Neural progenitor cell (in vitro differentiated cells): ENCODE measurements at regions not wholly inside any gene's neighbourhood (a gene's known extent, or its start where the extent isn't known, plus 50 kb on each side); places are given as distances from the start of the nearest gene placed in this dataset.

ENCODE experiments used
- DNase-seq: peaks from one replicate; pipeline ENCODE4 v3.0.0-alpha.2; 2016; ENCODE audit warnings: low spot score
- H2AFZ ChIP-seq: fragments of 200-600 bp; sonication (generic); replicated peaks from 2 replicates; pipeline ENCODE4 v1.6.1; 2016; ENCODE audit warnings: antibody characterized with exemption
- H3F3A ChIP-seq: fragments of 200-600 bp; sonication (generic); 2 replicates; pipeline ENCODE4 v1.6.1; 2016; ENCODE audit warnings: antibody characterized with exemption, low read depth
- H3K27ac ChIP-seq: fragments of 200-600 bp; sonication (generic); 2 replicates; pipeline ENCODE4 v1.5.1; 2016; ENCODE audit warnings: mild to moderate bottlenecking
- H3K27me3 ChIP-seq: fragments of 200-600 bp; sonication (generic); 2 replicates; pipeline ENCODE4 v1.6.1; 2016; ENCODE audit warnings: mild to moderate bottlenecking, moderate library complexity
- H3K36me3 ChIP-seq: fragments of 200-600 bp; sonication (generic); 2 replicates; pipeline ENCODE4 v1.5.1; 2016
- H3K4me1 ChIP-seq: fragments of 200-600 bp; sonication (generic); 2 replicates; pipeline ENCODE4 v1.6.1; 2016; ENCODE audit warnings: mixed run types
- H3K4me2 ChIP-seq: fragments of 200-600 bp; sonication (generic); 2 replicates; pipeline ENCODE4 v1.6.1; 2016
- H3K4me3 ChIP-seq: fragments of 200-600 bp; sonication (generic); 2 replicates; pipeline ENCODE4 v1.5.1; 2016
- H3K79me2 ChIP-seq: fragments of 200-600 bp; sonication (generic); 2 replicates; pipeline ENCODE4 v1.6.1; 2016; ENCODE audit warnings: low read depth
- H3K9ac ChIP-seq: fragments of 200-600 bp; sonication (generic); 2 replicates; pipeline ENCODE4 v1.6.1; 2016
- H3K9me3 ChIP-seq: fragments of 200-600 bp; sonication (generic); 2 replicates; pipeline ENCODE4 v1.5.1; 2016; ENCODE audit warnings: low read depth
- H4K20me1 ChIP-seq: fragments of 200-600 bp; sonication (generic); 2 replicates; pipeline ENCODE4 v1.6.1; 2016; ENCODE audit warnings: low read depth
- H3K27ac Mint-ChIP-seq: 3 replicates; pipeline ENCODE4 v1.8.0; 2021; ENCODE audit warnings: mixed read lengths
- H3K27me3 Mint-ChIP-seq: 2 replicates; pipeline ENCODE4 v1.8.0; 2022; ENCODE audit warnings: low read depth, mild to moderate bottlenecking, inconsistent platforms, moderate library complexity, mixed read lengths; ENCODE audit not compliant: insufficient read depth
- H3K36me3 Mint-ChIP-seq: 3 replicates; pipeline ENCODE4 v1.8.0; 2021; ENCODE audit warnings: mixed read lengths
- H3K4me1 Mint-ChIP-seq: 3 replicates; pipeline ENCODE4 v1.8.0; 2021; ENCODE audit warnings: mixed read lengths
- H3K4me3 Mint-ChIP-seq: 3 replicates; pipeline ENCODE4 v1.8.0; 2021; ENCODE audit warnings: mild to moderate bottlenecking, moderate library complexity, mixed read lengths
- H3K9me3 Mint-ChIP-seq: 3 replicates; pipeline ENCODE4 v1.8.0; 2020; ENCODE audit warnings: mixed read lengths
- CTCF ChIP-seq: fragments of 200-600 bp; sonication (generic); IDR thresholded peaks from 2 replicates; pipeline ENCODE4 v1.5.1; 2017; ENCODE audit warnings: antibody characterized with exemption, mild to moderate bottlenecking
- EZH2 ChIP-seq: fragments of 200-600 bp; sonication (generic); IDR thresholded peaks from 2 replicates; pipeline ENCODE4 v1.6.1; 2017; ENCODE audit warnings: antibody characterized with exemption, mild to moderate bottlenecking, moderate library complexity
- EZH2phosphoT487 ChIP-seq: fragments of 200-600 bp; sonication (generic); IDR thresholded peaks from 2 replicates; pipeline ENCODE4 v1.6.1; 2017; ENCODE audit warnings: antibody characterized with exemption

DNA sequence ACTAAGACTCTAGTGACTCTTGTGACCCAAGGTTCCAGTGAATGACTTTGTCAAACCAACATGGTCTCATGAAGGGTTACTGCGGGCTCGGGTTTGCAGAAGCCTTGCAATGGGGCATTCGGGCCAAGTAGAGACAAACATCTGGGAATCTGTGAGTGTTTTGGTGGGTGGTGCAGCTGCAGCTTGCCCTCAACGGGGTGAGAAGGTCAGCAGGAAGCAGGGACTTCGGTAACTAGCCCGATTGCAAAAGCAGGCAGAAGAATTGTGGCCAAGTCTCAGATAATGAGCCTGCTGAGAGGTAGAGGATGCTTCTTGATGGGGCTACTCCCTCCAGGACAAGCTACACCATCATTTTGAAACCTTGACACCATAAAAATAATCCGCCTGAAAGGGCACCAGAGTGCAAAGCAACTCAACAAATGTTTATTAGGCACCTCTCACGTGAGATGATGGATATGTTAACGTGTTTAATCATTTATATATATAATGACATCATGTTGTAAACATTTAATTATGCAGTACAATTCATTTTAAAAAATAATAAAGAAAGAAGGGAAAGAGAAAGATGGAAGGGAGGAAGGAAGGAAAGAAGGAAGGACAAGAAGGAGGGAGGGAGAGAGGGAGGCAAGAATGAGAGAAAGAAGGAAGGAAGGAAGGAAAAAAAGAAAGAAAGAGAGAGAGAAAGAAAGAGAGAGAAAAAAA, 263.9 kb upstream of the IGF1R start:
- H3K9me3 Mint-ChIP-seq = peaks cover 22% of the 10 kb centered on the region
- no peaks in the 10 kb centered on the region for H3K79me2 ChIP-seq
- H3F3A ChIP-seq = no peaks in the 10 kb centered on the region
- peaks cover 9% of the 10 kb centered on the region for H3K4me1 ChIP-seq
- TF ChIP-seq EZH2phosphoT487 = no peak
- TF ChIP-seq CTCF = no peak
- no peak for TF ChIP-seq EZH2
- no peak for DNase-seq
- no peak overlapping the region for H3K4me3 ChIP-seq
- H3K4me1 Mint-ChIP-seq = peaks cover 20% of the 10 kb centered on the region
- H3K9me3 ChIP-seq = no peaks in the 10 kb centered on the region
- H3K4me2 ChIP-seq = no peak overlapping the region
- H3K27me3 Mint-ChIP-seq = peaks cover 46% of the 10 kb centered on the region
- H3K9ac ChIP-seq = no peak overlapping the region
- H3K36me3 ChIP-seq = no peaks in the 10 kb centered on the region
- no peaks in the 10 kb centered on the region for H3K36me3 Mint-ChIP-seq
- H4K20me1 ChIP-seq = no peaks in the 10 kb centered on the region
- H3K27ac Mint-ChIP-seq = no peak overlapping the region
- H2AFZ ChIP-seq = no peak overlapping the region
- no peak overlapping the region for H3K27ac ChIP-seq
- no peaks in the 10 kb centered on the region for H3K27me3 ChIP-seq
- H3K4me3 Mint-ChIP-seq = no peak overlapping the region

GRCh38 chr15:98385752-98386381, 262.5 kb upstream of the IGF1R start:
- no peak for DNase-seq
- Mint-ChIP-seq H3K27me3 (peaks cover 38% of the 10 kb centered on the region), H3K27ac (no peak overlapping the region), H3K4me3 (no peak overlapping the region), H3K9me3 (peaks cover 12% of the 10 kb centered on the region), H3K4me1 (peaks cover 23% of the 10 kb centered on the region), H3K36me3 (no peaks in the 10 kb centered on the region)
- H2AFZ ChIP-seq = no peak overlapping the region
- no peaks in the 10 kb centered on the region for H3F3A ChIP-seq
- peaks cover 9% of the 10 kb centered on the region for H3K4me1 ChIP-seq
- H3K4me2 ChIP-seq = no peak overlapping the region
- H3K9ac ChIP-seq = no peak overlapping the region
- no peaks in the 10 kb centered on the region for H3K79me2 ChIP-seq
- no peaks in the 10 kb centered on the region for H3K36me3 ChIP-seq
- H3K9me3 ChIP-seq = no peaks in the 10 kb centered on the region
- H3K27ac ChIP-seq = no peak overlapping the region
- no peaks in the 10 kb centered on the region for H4K20me1 ChIP-seq
- H3K4me3 ChIP-seq = no peak overlapping the region
- TF ChIP-seq CTCF (no peak), EZH2 (no peak), EZH2phosphoT487 (no peak)
- no peaks in the 10 kb centered on the region for H3K27me3 ChIP-seq

DNA sequence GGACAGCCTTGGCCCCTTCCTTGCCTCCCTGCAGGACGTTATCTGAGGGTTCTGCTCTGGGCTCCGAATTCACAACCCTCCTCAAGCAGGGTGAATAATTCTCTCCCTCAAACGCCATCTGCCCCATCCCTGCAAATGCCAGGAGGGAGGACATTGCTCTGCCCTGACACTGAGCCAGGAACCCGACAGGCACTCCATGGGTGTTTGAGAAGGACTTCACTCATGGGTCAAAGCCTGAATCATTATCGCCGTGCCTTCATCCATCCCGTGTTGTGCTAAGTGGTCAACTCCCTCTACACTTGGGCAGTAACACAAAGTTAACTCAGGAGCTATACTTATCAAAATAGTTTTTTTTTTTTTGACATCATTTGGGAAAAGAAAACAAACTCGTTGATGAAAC, 261.8 kb upstream of the IGF1R start:
- H3K4me1 Mint-ChIP-seq = peaks cover 23% of the 10 kb centered on the region

More for the DNA sequence above, 261.8 kb upstream of the IGF1R start:
- no peak for TF ChIP-seq EZH2
- no peak for TF ChIP-seq EZH2phosphoT487
- TF ChIP-seq CTCF = no peak
- no peak overlapping the region for H3K27ac Mint-ChIP-seq
- Histone ChIP-seq H3K9ac (no peak overlapping the region), H3K4me1 (peaks cover 9% of the 10 kb centered on the region), H3K27me3 (no peaks in the 10 kb centered on the region), H3K4me2 (no peak overlapping the region), H4K20me1 (no peaks in the 10 kb centered on the region), H3K4me3 (no peak overlapping the region), H3K79me2 (no peaks in the 10 kb centered on the region), H2AFZ (no peak overlapping the region), H3K36me3 (no peaks in the 10 kb centered on the region), H3F3A (no peaks in the 10 kb centered on the region), H3K9me3 (no peaks in the 10 kb centered on the region), H3K27ac (no peak overlapping the region)
- H3K9me3 Mint-ChIP-seq = peaks cover 10% of the 10 kb centered on the region
- H3K27me3 Mint-ChIP-seq = peaks cover 38% of the 10 kb centered on the region
- DNase-seq = no peak
- no peaks in the 10 kb centered on the region for H3K36me3 Mint-ChIP-seq
- no peak overlapping the region for H3K4me3 Mint-ChIP-seq
